ENCODE measurements at regions not wholly inside any gene's neighbourhood (a gene's known extent, or its start where the extent isn't known, plus 50 kb on each side); places are given as distances from the start of the nearest gene placed in this dataset.
"Not testable (repeated sequence)": the region's sequence is repeated elsewhere in the genome, so short reads cannot be mapped to it uniquely, and the experiment has no call there.

DNA sequence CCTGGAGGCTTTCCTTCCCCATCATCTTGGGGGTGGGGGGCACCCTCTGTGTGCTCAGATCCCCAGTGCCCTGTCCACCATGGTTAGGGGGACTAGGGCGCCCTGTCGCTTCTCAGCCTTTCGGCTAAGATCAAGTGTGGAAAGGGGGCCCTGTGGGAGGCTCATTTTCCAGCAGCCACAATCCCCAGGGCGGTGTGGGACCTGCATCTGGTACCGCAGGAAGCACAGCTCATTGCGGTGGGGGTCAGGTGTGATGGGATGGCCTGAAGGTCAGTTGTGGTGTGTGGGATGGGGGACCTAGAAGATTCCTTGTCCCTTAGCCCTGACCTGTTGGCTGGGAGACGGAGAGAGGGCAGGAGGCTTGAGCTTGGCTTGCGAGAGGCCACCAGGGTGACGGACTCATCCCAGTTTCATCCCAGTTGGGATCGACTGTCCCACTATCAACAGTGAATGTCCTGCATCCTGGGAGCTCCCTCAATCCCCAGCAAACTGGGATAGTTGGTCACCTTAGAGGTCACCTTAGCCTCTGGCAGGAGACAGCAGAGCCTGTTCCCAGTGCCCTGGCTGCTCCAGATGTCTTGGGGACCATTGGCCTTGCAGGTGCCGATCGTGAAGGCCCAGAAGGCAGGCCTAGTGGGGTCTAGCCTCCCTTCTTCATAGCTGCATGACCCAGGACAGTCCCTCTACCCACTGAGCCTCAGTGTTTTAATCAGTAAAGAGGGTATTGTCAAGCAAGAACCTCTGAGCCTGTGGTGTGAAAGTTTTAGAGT is 64.5 kb upstream of the PMEPA1 start:
- DNase-seq: no peak
- H3K4me3 ChIP-seq (ENCODE audit: control insufficient read depth in 1 of 7, extremely low read depth in 1 of 7, insufficient read depth in 4 of 7, low read depth in 2 of 7, low read length in 6 of 7): no peak overlapping the region
- WGBS (ENCODE audit: insufficient coverage): 97% methylated on average over 11 of the region's 12 CpGs
- ChIA-PET CTCF (no interaction called here), POLR2A (no interaction called here)
- peaks cover 0 to 12% (median 4%) of the 10 kb centered on the region in 4 experiments for H3K4me1 ChIP-seq (ENCODE audit: control extremely low read depth in 1 of 4, control insufficient read depth in 4 of 4, insufficient read depth in 4 of 4, low read length in 3 of 4)
- H3K9me3 ChIP-seq (ENCODE audit: control extremely low read depth in 1 of 5, control insufficient read depth in 4 of 5, insufficient read depth in 2 of 5, low read depth in 1 of 5, low read length in 4 of 5): no peaks in the 10 kb centered on the region
- H3K27me3 ChIP-seq (replicated peaks in 2 of 5; ENCODE audit: control insufficient read depth in 4 of 5, insufficient read depth in 5 of 5, low read length in 4 of 5): peaks cover 0 to 2% (median 0%) of the 10 kb centered on the region in 5 experiments
- H3K36me3 ChIP-seq (ENCODE audit: control insufficient read depth in 4 of 4, insufficient read depth in 4 of 4, low read length in 3 of 4): no peaks in the 10 kb centered on the region
- H3K27ac ChIP-seq (ENCODE audit: insufficient read depth in 1 of 2, low read depth in 1 of 2, low read length in 2 of 2, poor library complexity in 1 of 2, severe bottlenecking in 2 of 2): no peak overlapping the region

GRCh38 chr20:57773059-57773815 is 63.4 kb upstream of the PMEPA1 start:
- no peak for DNase-seq
- Histone ChIP-seq H3K27me3 (replicated peaks in 2 of 5; ENCODE audit: control insufficient read depth in 4 of 5, insufficient read depth in 5 of 5, low read length in 4 of 5) (no peaks in the 10 kb centered on the region), H3K36me3 (ENCODE audit: control insufficient read depth in 4 of 4, insufficient read depth in 4 of 4, low read length in 3 of 4) (no peaks in the 10 kb centered on the region), H3K27ac (ENCODE audit: insufficient read depth in 1 of 2, low read depth in 1 of 2, low read length in 2 of 2, poor library complexity in 1 of 2, severe bottlenecking in 2 of 2) (no peak overlapping the region), H3K4me1 (ENCODE audit: control extremely low read depth in 1 of 4, control insufficient read depth in 4 of 4, insufficient read depth in 4 of 4, low read length in 3 of 4) (peaks cover 0 to 14% (median 5%) of the 10 kb centered on the region in 4 experiments), H3K9me3 (ENCODE audit: control extremely low read depth in 1 of 5, control insufficient read depth in 4 of 5, insufficient read depth in 2 of 5, low read depth in 1 of 5, low read length in 4 of 5) (no peaks in the 10 kb centered on the region), H3K4me3 (ENCODE audit: control insufficient read depth in 1 of 7, extremely low read depth in 1 of 7, insufficient read depth in 4 of 7, low read depth in 2 of 7, low read length in 6 of 7) (no peak overlapping the region)
- CTCF ChIA-PET: no interaction called here
- POLR2A ChIA-PET: no interaction called here
- 97% methylated on average over 9 of the region's 9 CpGs for WGBS (ENCODE audit: insufficient coverage)

DNA sequence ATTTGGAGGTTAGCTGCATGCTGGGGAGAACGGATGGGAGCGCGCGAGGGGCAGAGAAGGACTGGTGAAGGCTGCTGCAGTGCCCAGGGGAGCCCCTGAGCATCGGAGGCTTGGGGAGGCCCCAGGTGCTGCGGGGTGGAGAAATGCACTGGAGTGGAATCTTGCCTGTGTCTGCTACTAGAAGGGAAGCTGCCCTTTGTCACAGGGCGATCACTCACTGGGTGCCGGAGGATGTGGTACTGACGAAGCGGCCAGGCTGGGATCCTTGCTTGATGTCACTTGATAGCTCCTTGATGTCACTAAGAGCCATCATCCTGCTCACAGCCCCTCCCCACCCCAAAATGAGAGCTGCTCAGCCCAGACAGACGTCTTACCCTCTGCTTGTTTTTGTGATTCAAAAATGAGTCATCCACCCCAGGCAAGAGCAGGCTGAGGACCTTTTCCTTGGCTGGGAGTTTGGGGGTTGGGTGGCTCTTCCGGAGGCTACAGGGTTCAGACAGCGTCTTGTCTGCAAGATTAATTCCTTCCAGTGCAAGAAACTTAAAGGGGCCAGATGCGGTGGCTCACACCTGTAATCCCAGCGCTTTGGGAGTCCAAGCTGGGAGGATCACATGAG is 62.6 kb upstream of the PMEPA1 start:
- no peaks in the 10 kb centered on the region for H3K9me3 ChIP-seq (ENCODE audit: control extremely low read depth in 1 of 5, control insufficient read depth in 4 of 5, insufficient read depth in 2 of 5, low read depth in 1 of 5, low read length in 4 of 5)
- no peaks in the 10 kb centered on the region for H3K27me3 ChIP-seq (replicated peaks in 2 of 5; ENCODE audit: control insufficient read depth in 4 of 5, insufficient read depth in 5 of 5, low read length in 4 of 5)
- POLR2A ChIA-PET: no interaction called here
- peaks cover 0 to 18% (median 5%) of the 10 kb centered on the region in 4 experiments for H3K4me1 ChIP-seq (ENCODE audit: control extremely low read depth in 1 of 4, control insufficient read depth in 4 of 4, insufficient read depth in 4 of 4, low read length in 3 of 4)
- CTCF ChIA-PET: interaction anchor here (1.5 kb wide), 1 partner anchor 32 kb away, joined by 3 read pairs; no protein-coding TSS in a partner anchor
- no peaks in the 10 kb centered on the region for H3K36me3 ChIP-seq (ENCODE audit: control insufficient read depth in 4 of 4, insufficient read depth in 4 of 4, low read length in 3 of 4)
- peak in 2 of 3 donors; percentile 53 to 57 for DNase-seq
- H3K4me3 ChIP-seq (ENCODE audit: control insufficient read depth in 1 of 7, extremely low read depth in 1 of 7, insufficient read depth in 4 of 7, low read depth in 2 of 7, low read length in 6 of 7): no peak overlapping the region
- 94% methylated on average over 13 of the region's 15 CpGs for WGBS (ENCODE audit: insufficient coverage)
- H3K27ac ChIP-seq (ENCODE audit: insufficient read depth in 1 of 2, low read depth in 1 of 2, low read length in 2 of 2, poor library complexity in 1 of 2, severe bottlenecking in 2 of 2): no peak overlapping the region

DNA sequence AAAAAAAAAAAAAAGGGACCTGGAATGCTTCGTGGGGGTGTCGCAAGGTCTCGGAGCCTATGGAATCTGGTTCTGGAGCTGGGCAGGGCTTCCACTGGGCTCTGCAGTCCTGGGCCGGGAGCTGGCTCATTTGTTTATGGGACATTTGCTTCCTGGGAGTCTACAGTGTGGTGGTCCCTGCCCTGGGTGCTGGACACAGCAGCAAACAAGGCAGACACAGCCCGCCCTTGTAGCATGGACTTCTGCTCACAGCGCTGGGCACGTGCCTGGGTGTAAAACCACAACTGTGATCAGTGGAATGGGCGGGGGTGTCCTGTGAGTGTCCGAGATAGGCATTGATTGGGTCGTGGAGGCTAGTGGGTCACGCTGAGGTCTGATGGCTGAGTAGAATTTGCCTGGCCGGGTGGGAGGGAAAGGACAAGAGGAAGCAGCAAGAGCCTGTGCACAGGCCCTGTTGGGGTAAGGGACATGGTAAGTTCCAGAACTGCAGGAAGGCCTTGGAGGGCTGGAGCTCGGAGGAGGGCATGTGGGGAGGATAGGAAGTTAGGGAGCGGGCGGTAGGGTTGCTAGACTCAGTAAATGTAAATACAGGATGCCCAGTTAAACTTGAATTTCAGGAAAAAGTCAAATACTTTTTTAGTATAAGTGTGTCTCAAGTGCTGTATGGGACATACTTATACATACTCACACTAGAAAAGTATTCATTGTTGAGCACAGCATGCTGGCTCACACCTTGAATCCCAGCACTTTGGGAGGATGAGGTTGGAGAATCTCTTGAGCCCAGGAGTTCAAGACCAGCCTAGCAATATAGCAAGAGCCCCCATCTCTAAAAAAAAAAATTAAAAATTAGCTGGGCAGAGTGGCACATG is 61.3 kb upstream of the PMEPA1 start:
- Histone ChIP-seq H3K4me3 (ENCODE audit: control insufficient read depth in 1 of 7, extremely low read depth in 1 of 7, insufficient read depth in 4 of 7, low read depth in 2 of 7, low read length in 6 of 7) (no peak overlapping the region), H3K4me1 (ENCODE audit: control extremely low read depth in 1 of 4, control insufficient read depth in 4 of 4, insufficient read depth in 4 of 4, low read length in 3 of 4) (peaks cover 0 to 20% (median 5%) of the 10 kb centered on the region in 4 experiments), H3K36me3 (ENCODE audit: control insufficient read depth in 4 of 4, insufficient read depth in 4 of 4, low read length in 3 of 4) (no peaks in the 10 kb centered on the region), H3K27me3 (replicated peaks in 2 of 5; ENCODE audit: control insufficient read depth in 4 of 5, insufficient read depth in 5 of 5, low read length in 4 of 5) (no peaks in the 10 kb centered on the region), H3K9me3 (ENCODE audit: control extremely low read depth in 1 of 5, control insufficient read depth in 4 of 5, insufficient read depth in 2 of 5, low read depth in 1 of 5, low read length in 4 of 5) (no peaks in the 10 kb centered on the region), H3K27ac (ENCODE audit: insufficient read depth in 1 of 2, low read depth in 1 of 2, low read length in 2 of 2, poor library complexity in 1 of 2, severe bottlenecking in 2 of 2) (no peak overlapping the region)
- no peak for DNase-seq
- CTCF ChIA-PET: interaction anchor here (1.5 kb wide), 1 partner anchor 31 kb away, joined by 3 read pairs; no protein-coding TSS in a partner anchor
- WGBS (ENCODE audit: insufficient coverage): 89% methylated on average over 11 of the region's 15 CpGs
- POLR2A ChIA-PET: no interaction called here

DNA sequence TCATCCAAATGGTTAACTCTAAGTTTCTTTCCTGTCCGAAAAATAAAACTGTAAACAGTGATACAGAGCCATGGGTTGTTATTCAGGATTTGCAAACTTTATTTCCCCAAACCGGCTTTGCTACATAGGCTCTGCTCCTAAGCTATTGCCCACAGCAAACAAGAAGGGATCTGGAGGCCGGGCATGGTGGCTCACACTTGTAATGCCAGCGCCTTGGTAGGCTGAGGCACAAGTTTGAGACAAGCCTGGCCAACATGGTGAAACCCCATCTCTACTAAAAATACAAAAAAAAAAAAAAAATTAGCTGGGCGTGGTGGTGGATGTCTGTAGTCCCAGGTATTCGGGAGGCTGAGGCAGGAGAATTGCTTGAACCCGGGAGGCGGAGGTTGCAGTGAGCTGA is 60.6 kb upstream of the PMEPA1 start:
- H3K36me3 ChIP-seq (ENCODE audit: control insufficient read depth in 4 of 4, insufficient read depth in 4 of 4, low read length in 3 of 4); DNase-seq; CTCF ChIA-PET; H3K4me3 ChIP-seq (ENCODE audit: control insufficient read depth in 1 of 7, extremely low read depth in 1 of 7, insufficient read depth in 4 of 7, low read depth in 2 of 7, low read length in 6 of 7); POLR2A ChIA-PET; H3K27ac ChIP-seq (ENCODE audit: insufficient read depth in 1 of 2, low read depth in 1 of 2, low read length in 2 of 2, poor library complexity in 1 of 2, severe bottlenecking in 2 of 2); H3K27me3 ChIP-seq (replicated peaks in 2 of 5; ENCODE audit: control insufficient read depth in 4 of 5, insufficient read depth in 5 of 5, low read length in 4 of 5); H3K9me3 ChIP-seq (ENCODE audit: control extremely low read depth in 1 of 5, control insufficient read depth in 4 of 5, insufficient read depth in 2 of 5, low read depth in 1 of 5, low read length in 4 of 5): not testable (repeated sequence)
- WGBS (ENCODE audit: insufficient coverage): 100% methylated on average over 5 of the region's 8 CpGs
- H3K4me1 ChIP-seq (ENCODE audit: control extremely low read depth in 1 of 4, control insufficient read depth in 4 of 4, insufficient read depth in 4 of 4, low read length in 3 of 4): peaks cover 0 to 20% (median 5%) of the 10 kb centered on the region in 4 experiments

GRCh38 chr20:57769756-57770155 is 59.9 kb upstream of the PMEPA1 start:
- H3K4me1 ChIP-seq (ENCODE audit: control extremely low read depth in 1 of 4, control insufficient read depth in 4 of 4, insufficient read depth in 4 of 4, low read length in 3 of 4): peaks cover 0 to 20% (median 5%) of the 10 kb centered on the region in 4 experiments
- H3K27me3 ChIP-seq (replicated peaks in 2 of 5; ENCODE audit: control insufficient read depth in 4 of 5, insufficient read depth in 5 of 5, low read length in 4 of 5): no peaks in the 10 kb centered on the region
- DNase-seq: peak; percentile 31 to 77 (median 76)
- CTCF ChIA-PET: no interaction called here
- 65% methylated on average over 4 of the region's 5 CpGs for WGBS (ENCODE audit: insufficient coverage)
- H3K36me3 ChIP-seq (ENCODE audit: control insufficient read depth in 4 of 4, insufficient read depth in 4 of 4, low read length in 3 of 4): no peaks in the 10 kb centered on the region
- H3K9me3 ChIP-seq (ENCODE audit: control extremely low read depth in 1 of 5, control insufficient read depth in 4 of 5, insufficient read depth in 2 of 5, low read depth in 1 of 5, low read length in 4 of 5): peaks cover 0 to 2% (median under 1%) of the 10 kb centered on the region in 5 experiments
- POLR2A ChIA-PET: no interaction called here
- H3K27ac ChIP-seq (ENCODE audit: insufficient read depth in 1 of 2, low read depth in 1 of 2, low read length in 2 of 2, poor library complexity in 1 of 2, severe bottlenecking in 2 of 2): no peak overlapping the region
- H3K4me3 ChIP-seq (ENCODE audit: control insufficient read depth in 1 of 7, extremely low read depth in 1 of 7, insufficient read depth in 4 of 7, low read depth in 2 of 7, low read length in 6 of 7): no peak overlapping the region

All from common myeloid progenitor, CD34-positive (primary cell).